GM12801 (cell line): ENCODE measurements at regions not wholly inside any gene's neighbourhood (a gene's known extent, or its start where the extent isn't known, plus 50 kb on each side); places are given as distances from the start of the nearest gene placed in this dataset.

Experiments used
- TF ChIP-seq, protein P1 (sequence below): IDR thresholded peaks from one replicate; pipeline ENCODE4 v1.5.1; 2011; ENCODE audit warnings: control low read depth; ENCODE audit not compliant: insufficient read length; ENCODE audit errors: extremely low read depth

DNA sequence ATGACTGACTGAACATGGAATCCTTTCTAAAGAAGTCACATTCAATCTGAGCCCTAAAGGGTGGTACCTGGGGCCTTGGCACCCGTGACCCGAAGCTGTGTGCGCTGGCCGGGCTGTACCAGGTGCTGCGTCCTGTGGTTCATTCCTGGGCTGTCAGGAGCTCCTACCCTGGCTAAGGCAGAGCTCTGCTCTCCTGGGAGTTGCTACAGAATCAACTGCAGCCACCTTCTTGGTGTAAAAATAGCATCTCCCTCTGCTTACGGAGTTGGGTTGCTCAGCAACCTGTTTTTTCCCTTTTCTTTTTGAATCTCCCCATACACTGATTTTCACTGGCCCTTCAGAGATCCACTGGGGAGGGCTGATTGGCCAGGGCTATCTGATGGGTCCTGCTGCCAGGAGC lies 236.6 kb upstream of the PDE10A start:
- TF ChIP-seq, protein P1, sequence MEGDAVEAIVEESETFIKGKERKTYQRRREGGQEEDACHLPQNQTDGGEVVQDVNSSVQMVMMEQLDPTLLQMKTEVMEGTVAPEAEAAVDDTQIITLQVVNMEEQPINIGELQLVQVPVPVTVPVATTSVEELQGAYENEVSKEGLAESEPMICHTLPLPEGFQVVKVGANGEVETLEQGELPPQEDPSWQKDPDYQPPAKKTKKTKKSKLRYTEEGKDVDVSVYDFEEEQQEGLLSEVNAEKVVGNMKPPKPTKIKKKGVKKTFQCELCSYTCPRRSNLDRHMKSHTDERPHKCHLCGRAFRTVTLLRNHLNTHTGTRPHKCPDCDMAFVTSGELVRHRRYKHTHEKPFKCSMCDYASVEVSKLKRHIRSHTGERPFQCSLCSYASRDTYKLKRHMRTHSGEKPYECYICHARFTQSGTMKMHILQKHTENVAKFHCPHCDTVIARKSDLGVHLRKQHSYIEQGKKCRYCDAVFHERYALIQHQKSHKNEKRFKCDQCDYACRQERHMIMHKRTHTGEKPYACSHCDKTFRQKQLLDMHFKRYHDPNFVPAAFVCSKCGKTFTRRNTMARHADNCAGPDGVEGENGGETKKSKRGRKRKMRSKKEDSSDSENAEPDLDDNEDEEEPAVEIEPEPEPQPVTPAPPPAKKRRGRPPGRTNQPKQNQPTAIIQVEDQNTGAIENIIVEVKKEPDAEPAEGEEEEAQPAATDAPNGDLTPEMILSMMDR = no peak

DNA sequence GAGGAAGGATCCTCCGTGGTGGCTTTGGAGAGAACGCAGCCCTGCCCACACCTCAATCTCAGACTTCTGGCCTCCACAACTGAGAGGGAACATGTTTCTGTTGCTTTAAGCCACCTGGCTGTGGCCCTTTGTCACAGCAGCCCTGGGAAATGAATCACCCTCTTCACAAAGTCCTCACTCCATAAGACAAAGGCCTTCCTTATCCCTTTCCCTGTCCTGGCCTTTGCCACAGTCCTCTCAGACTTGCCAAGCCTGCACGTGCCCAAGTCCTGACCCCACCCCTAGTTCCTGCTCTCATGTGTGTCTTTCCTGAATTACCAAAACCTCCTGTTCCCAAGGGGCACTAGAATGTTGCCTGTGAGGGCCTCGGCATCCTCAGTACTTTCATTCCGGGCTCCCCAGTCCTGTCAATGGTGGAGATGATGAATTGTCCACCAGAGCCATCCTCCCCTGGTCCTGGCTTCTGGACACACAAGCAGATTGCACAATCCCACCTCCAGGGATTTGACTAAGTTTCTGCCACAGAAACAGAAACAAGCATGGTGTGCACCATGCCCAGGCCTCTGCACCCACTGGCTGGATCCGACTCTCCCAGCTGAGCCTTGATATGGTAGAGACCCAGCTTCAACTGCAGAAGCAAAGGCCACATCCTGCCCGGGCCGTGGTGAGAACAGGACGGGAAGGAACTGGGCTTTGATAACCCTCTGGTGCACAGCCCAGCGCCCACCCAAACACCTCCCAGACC lies 232.6 kb upstream of the PDE10A start:
- TF ChIP-seq, protein P1 = no peak

- TF ChIP-seq, protein P1 = no peak
These were observed 231.3 kb upstream of the PDE10A start for GRCh38 chr6:165894171-165894825.

DNA sequence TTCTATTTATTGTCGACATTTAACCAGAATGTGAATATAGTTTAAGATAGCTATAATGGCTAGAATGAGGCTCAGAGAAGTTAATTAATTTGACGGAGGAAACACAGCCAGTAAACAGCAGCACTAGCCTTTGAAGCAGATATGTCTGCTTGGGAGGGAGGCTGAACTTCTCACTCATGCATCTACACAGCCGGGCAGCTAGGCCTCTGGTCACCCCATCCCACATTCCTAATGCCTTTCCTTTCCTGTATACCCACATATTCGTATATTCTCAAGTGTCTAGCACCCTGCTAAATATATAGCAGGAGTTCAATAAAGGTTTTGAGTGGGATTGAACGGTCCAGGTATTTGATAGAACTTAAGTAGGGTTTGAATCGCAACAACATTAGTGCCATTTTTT lies 230.4 kb upstream of the PDE10A start:
- TF ChIP-seq, protein P1 = no peak

- TF ChIP-seq, protein P1 = no peak
These were observed 228.3 kb upstream of the PDE10A start for GRCh38 chr6:165891320-165891719.

- TF ChIP-seq, protein P1 = no peak
These were observed 227.3 kb upstream of the PDE10A start for GRCh38 chr6:165890404-165890735.

GRCh38 chr6:165889636-165890403 lies 226.8 kb upstream of the PDE10A start:
- TF ChIP-seq, protein P1 = no peak
